Fibroblast of skin of abdomen (primary cell): ENCODE measurements at regions not wholly inside any gene's neighbourhood (a gene's known extent, or its start where the extent isn't known, plus 50 kb on each side); places are given as distances from the start of the nearest gene placed in this dataset.

ENCODE experiments used
- DNase-seq: peaks from one replicate; pipeline ENCODE4 v3.0.0-alpha.2; 2013

GRCh38 chr7:121447911-121448300 lies 51.8 kb upstream of the FAM3C start:
- DNase-seq, result no peak

- DNase-seq, result no peak
Observed at GRCh38 chr7:121447243-121447910, 51.3 kb upstream of the FAM3C start.

GRCh38 chr7:121446526-121446925 lies 50.4 kb upstream of the FAM3C start:
- no peak for DNase-seq
